ENCODE measurements at regions not wholly inside any gene's neighbourhood (a gene's known extent, or its start where the extent isn't known, plus 50 kb on each side); places are given as distances from the start of the nearest gene placed in this dataset.

- H3K9me3 ChIP-seq (ENCODE audit: severe bottlenecking): no peaks in the 10 kb centered on the region
- no peak for TF ChIP-seq CTCF (IDR thresholded peaks at IDR 0.05; ENCODE audit: poor library complexity, severe bottlenecking)
- H3K4me3 ChIP-seq (ENCODE audit: severe bottlenecking): no peak overlapping the region
- H3K36me3 ChIP-seq (ENCODE audit: low read depth): no peaks in the 10 kb centered on the region
- no peak overlapping the region for H3K27ac ChIP-seq (ENCODE audit: poor library complexity, severe bottlenecking)
- DNase-seq (ENCODE audit: low spot score) (no peak), ATAC-seq (ENCODE audit: low read depth) (peak; percentile 91)
- H3K4me1 ChIP-seq (ENCODE audit: insufficient read depth, poor library complexity, severe bottlenecking): peaks cover 6% of the 10 kb centered on the region
- no peaks in the 10 kb centered on the region for H3K27me3 ChIP-seq (ENCODE audit: insufficient read depth, poor library complexity, severe bottlenecking)
These were observed 164.1 kb upstream of the ECI2 start for GRCh38 chr6:4299476-4299875.

GRCh38 chr6:4297348-4297747 is 162.0 kb upstream of the ECI2 start:
- ATAC-seq (ENCODE audit: low read depth): no peak
- H3K36me3 ChIP-seq (ENCODE audit: low read depth): no peaks in the 10 kb centered on the region
- no peak overlapping the region for H3K4me3 ChIP-seq (ENCODE audit: severe bottlenecking)
- TF ChIP-seq CTCF (IDR thresholded peaks at IDR 0.05; ENCODE audit: poor library complexity, severe bottlenecking): no peak
- H3K4me1 ChIP-seq (ENCODE audit: insufficient read depth, poor library complexity, severe bottlenecking): peaks cover 6% of the 10 kb centered on the region
- no peaks in the 10 kb centered on the region for H3K9me3 ChIP-seq (ENCODE audit: severe bottlenecking)
- no peaks in the 10 kb centered on the region for H3K27me3 ChIP-seq (ENCODE audit: insufficient read depth, poor library complexity, severe bottlenecking)
- DNase-seq (ENCODE audit: low spot score): no peak
- no peak overlapping the region for H3K27ac ChIP-seq (ENCODE audit: poor library complexity, severe bottlenecking)

GRCh38 chr6:4296552-4296951 is 161.2 kb upstream of the ECI2 start:
- H3K4me1 ChIP-seq (ENCODE audit: insufficient read depth, poor library complexity, severe bottlenecking): peaks cover 6% of the 10 kb centered on the region
- DNase-seq (ENCODE audit: low spot score): no peak
- H3K9me3 ChIP-seq (ENCODE audit: severe bottlenecking): no peaks in the 10 kb centered on the region
- H3K36me3 ChIP-seq (ENCODE audit: low read depth): no peaks in the 10 kb centered on the region
- TF ChIP-seq CTCF (IDR thresholded peaks at IDR 0.05; ENCODE audit: poor library complexity, severe bottlenecking): no peak
- no peaks in the 10 kb centered on the region for H3K27me3 ChIP-seq (ENCODE audit: insufficient read depth, poor library complexity, severe bottlenecking)
- H3K4me3 ChIP-seq (ENCODE audit: severe bottlenecking): no peak overlapping the region
- no peak for ATAC-seq (ENCODE audit: low read depth)
- no peak overlapping the region for H3K27ac ChIP-seq (ENCODE audit: poor library complexity, severe bottlenecking)

- TF ChIP-seq CTCF (IDR thresholded peaks at IDR 0.05; ENCODE audit: poor library complexity, severe bottlenecking): no peak
These were observed 160.4 kb upstream of the ECI2 start for GRCh38 chr6:4295783-4296155.

DNA sequence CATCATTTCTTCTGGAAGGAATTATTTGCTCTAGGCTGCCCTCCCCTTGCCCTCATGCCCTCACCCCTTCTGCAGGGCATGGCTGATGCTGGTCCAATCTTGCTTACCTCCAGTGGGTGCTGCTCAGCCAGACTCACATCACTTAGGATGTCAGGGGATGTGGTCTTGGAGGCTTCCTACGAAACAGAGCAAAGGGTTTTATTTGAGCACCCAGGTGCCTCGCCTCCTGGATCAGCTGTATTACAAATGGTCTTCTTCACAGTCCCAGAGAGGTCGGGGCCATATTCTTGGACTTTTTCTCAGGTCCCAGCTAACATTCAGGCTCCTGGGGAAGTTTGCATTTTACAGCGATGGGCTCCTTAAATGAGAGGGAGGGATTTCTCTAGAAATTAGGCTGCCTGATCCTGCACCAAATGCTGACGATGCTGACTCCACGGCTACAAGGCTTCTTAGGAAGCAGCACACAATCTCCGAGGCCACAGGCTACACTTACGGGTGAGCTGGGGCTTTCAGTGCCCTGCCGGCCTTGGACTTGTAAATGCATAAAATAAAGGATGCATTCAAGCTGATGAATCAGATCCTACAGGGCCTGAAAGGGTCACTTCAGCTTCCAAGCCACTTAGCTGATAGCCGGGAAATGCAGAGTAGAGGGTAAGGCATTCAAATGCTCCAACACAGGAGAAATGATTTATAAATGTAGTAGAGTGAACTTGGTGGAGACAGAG is 159.8 kb upstream of the ECI2 start:
- Histone ChIP-seq H3K4me3 (ENCODE audit: severe bottlenecking) (no peak overlapping the region), H3K9me3 (ENCODE audit: severe bottlenecking) (no peaks in the 10 kb centered on the region), H3K27me3 (ENCODE audit: insufficient read depth, poor library complexity, severe bottlenecking) (no peaks in the 10 kb centered on the region), H3K4me1 (ENCODE audit: insufficient read depth, poor library complexity, severe bottlenecking) (peaks cover 6% of the 10 kb centered on the region), H3K27ac (ENCODE audit: poor library complexity, severe bottlenecking) (no peak overlapping the region), H3K36me3 (ENCODE audit: low read depth) (no peaks in the 10 kb centered on the region)
- no peak for TF ChIP-seq CTCF (IDR thresholded peaks at IDR 0.05; ENCODE audit: poor library complexity, severe bottlenecking)
- no peak for ATAC-seq (ENCODE audit: low read depth)
- DNase-seq (ENCODE audit: low spot score): no peak

More at GRCh38 chr6:4295783-4296155, 160.4 kb upstream of the ECI2 start:
- ATAC-seq (ENCODE audit: low read depth) (no peak), DNase-seq (ENCODE audit: low spot score) (no peak)
- no peak overlapping the region for H3K27ac ChIP-seq (ENCODE audit: poor library complexity, severe bottlenecking)
- H3K9me3 ChIP-seq (ENCODE audit: severe bottlenecking): no peaks in the 10 kb centered on the region
- H3K4me1 ChIP-seq (ENCODE audit: insufficient read depth, poor library complexity, severe bottlenecking): peaks cover 6% of the 10 kb centered on the region
- no peaks in the 10 kb centered on the region for H3K27me3 ChIP-seq (ENCODE audit: insufficient read depth, poor library complexity, severe bottlenecking)
- H3K36me3 ChIP-seq (ENCODE audit: low read depth): no peaks in the 10 kb centered on the region
- no peak overlapping the region for H3K4me3 ChIP-seq (ENCODE audit: severe bottlenecking)

All from RWPE2 (cell line).